Ishikawa (cell line): ENCODE measurements at regions not wholly inside any gene's neighbourhood (a gene's known extent, or its start where the extent isn't known, plus 50 kb on each side); places are given as distances from the start of the nearest gene placed in this dataset.

Source experiments
- EP300 ChIP-seq: IDR thresholded peaks from 2 replicates; pipeline ENCODE4 v1.6.1; 2012; ENCODE audit warnings: borderline replicate concordance
- RAD21 ChIP-seq: IDR thresholded peaks from 2 replicates; pipeline ENCODE4 v1.6.1; 2012; ENCODE audit warnings: low read depth
- REST ChIP-seq: IDR thresholded peaks from 2 replicates; pipeline ENCODE4 v1.6.1; 2012; ENCODE audit warnings: low read depth, mild to moderate bottlenecking
- YY1 ChIP-seq: IDR thresholded peaks from 2 replicates; pipeline ENCODE4 v1.6.1; 2012; ENCODE audit warnings: low read depth
- ZBTB7A ChIP-seq: IDR thresholded peaks from 2 replicates; pipeline ENCODE4 v1.6.1; 2012; ENCODE audit warnings: low read depth

DNA sequence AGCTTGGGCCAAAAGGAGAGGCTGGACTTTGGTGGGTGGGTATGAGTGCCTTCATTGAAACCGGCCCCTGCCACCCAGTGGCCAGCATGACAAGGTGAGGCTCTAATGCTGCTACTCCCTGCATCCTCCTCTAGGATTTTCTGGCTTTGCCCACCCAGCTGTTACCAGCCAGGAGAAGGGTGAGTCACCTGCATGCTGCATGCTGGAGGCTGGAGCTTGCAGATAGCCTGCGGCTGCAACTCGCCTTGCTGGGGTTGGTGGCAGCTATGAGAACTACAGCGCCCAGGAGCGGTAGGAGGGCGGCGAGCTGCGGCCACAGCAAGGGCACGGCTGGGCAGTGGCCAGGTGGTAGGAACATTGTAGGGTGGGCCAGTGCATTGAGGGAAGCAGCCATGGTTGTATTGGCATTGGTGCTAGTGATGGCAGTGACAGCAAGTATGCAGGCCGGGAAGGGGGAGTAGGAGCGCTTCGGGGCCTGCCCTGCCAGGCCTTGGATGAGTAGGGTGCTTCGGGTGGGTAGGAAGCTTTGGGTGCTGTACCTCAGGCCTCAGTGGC is 75.4 kb upstream of the SLC35G4 start:
- TF ChIP-seq RAD21 (no peak), ZBTB7A (no peak), YY1 (no peak), REST (no peak), EP300 (no peak)
